ENCODE measurements at regions not wholly inside any gene's neighbourhood (a gene's known extent, or its start where the extent isn't known, plus 50 kb on each side); places are given as distances from the start of the nearest gene placed in this dataset.

GRCh38 chr10:4162571-4163286 lies 377.7 kb upstream of the KLF6 start:
- no TSS peak for BruUV-seq (replicated peaks)
- Mint-ChIP-seq H3K27me3 (ENCODE audit: insufficient read depth, unreplicated experiment) (no peaks in the 10 kb centered on the region), H3K36me3 (ENCODE audit: insufficient read depth, unreplicated experiment) (no peaks in the 10 kb centered on the region), H3K27ac (ENCODE audit: low read depth, unreplicated experiment) (no peak overlapping the region), H3K4me1 (ENCODE audit: insufficient read depth, unreplicated experiment) (no peaks in the 10 kb centered on the region), H3K4me3 (ENCODE audit: unreplicated experiment) (no peak overlapping the region), H3K9me3 (ENCODE audit: unreplicated experiment) (no peaks in the 10 kb centered on the region)
- POLR2A ChIA-PET = no interaction called here
- no peak for TF ChIP-seq CTCF (IDR thresholded peaks at IDR 0.05; ENCODE audit: unreplicated experiment)
- intact Hi-C loops (cut with micrococcal nuclease) = no loop called here
- CTCF ChIA-PET = no interaction called here
- no peak for DNase-seq (ENCODE audit: unreplicated experiment)

DNA sequence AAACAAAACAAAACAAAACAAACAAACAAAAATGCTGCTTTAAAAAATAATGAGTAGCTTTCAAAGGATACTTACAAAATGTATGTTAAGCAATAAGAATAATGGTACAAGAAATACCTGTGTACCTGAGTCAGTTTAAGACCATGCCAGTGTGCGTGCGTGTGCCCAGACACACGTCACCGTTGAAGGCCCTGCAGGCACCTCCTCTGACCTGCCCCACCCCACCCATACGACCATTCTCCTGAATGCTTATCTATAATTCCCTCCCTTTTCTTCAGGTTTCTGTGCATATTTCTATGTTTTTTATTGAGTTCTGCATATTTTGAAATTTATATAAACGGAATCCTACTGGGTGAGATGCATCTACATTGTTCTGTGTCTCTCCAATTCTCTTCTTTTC lies 374.2 kb upstream of the KLF6 start:
- Mint-ChIP-seq H3K36me3 (ENCODE audit: insufficient read depth, unreplicated experiment) (no peaks in the 10 kb centered on the region), H3K27ac (ENCODE audit: low read depth, unreplicated experiment) (no peak overlapping the region), H3K27me3 (ENCODE audit: insufficient read depth, unreplicated experiment) (no peaks in the 10 kb centered on the region), H3K4me3 (ENCODE audit: unreplicated experiment) (no peak overlapping the region), H3K4me1 (ENCODE audit: insufficient read depth, unreplicated experiment) (no peaks in the 10 kb centered on the region), H3K9me3 (ENCODE audit: unreplicated experiment) (no peaks in the 10 kb centered on the region)
- ChIA-PET CTCF (no interaction called here), POLR2A (no interaction called here)
- BruUV-seq (replicated peaks) = no TSS peak
- TF ChIP-seq CTCF (IDR thresholded peaks at IDR 0.05; ENCODE audit: unreplicated experiment) = no peak
- peak; percentile 46 for DNase-seq (ENCODE audit: unreplicated experiment)
- intact Hi-C loops (cut with micrococcal nuclease) = no loop called here

GRCh38 chr10:4154191-4154715 lies 369.2 kb upstream of the KLF6 start:
- H3K9me3 Mint-ChIP-seq (ENCODE audit: unreplicated experiment) = no peaks in the 10 kb centered on the region
- CTCF ChIA-PET = interaction anchor here (0.6 kb wide), 1 partner anchor 617 kb away, joined by 4 read pairs; no protein-coding TSS in a partner anchor

GRCh38 chr10:4151466-4151865 lies 366.5 kb upstream of the KLF6 start:
- no TSS peak for BruUV-seq (replicated peaks)
- Mint-ChIP-seq H3K27me3 (ENCODE audit: insufficient read depth, unreplicated experiment) (no peaks in the 10 kb centered on the region), H3K27ac (ENCODE audit: low read depth, unreplicated experiment) (no peak overlapping the region), H3K36me3 (ENCODE audit: insufficient read depth, unreplicated experiment) (no peaks in the 10 kb centered on the region), H3K4me3 (ENCODE audit: unreplicated experiment) (no peak overlapping the region), H3K4me1 (ENCODE audit: insufficient read depth, unreplicated experiment) (no peaks in the 10 kb centered on the region), H3K9me3 (ENCODE audit: unreplicated experiment) (no peaks in the 10 kb centered on the region)
- ChIA-PET POLR2A (interaction anchor here (0.5 kb wide), 1 partner anchor 9 kb away, joined by 3 read pairs; no protein-coding TSS in a partner anchor), CTCF (no interaction called here)
- intact Hi-C loops (cut with micrococcal nuclease) = no loop called here
- no peak for TF ChIP-seq CTCF (IDR thresholded peaks at IDR 0.05; ENCODE audit: unreplicated experiment)
- DNase-seq (ENCODE audit: unreplicated experiment) = no peak

More at GRCh38 chr10:4154191-4154715, 369.2 kb upstream of the KLF6 start:
- H3K4me1 Mint-ChIP-seq (ENCODE audit: insufficient read depth, unreplicated experiment) = no peaks in the 10 kb centered on the region
- TF ChIP-seq CTCF (IDR thresholded peaks at IDR 0.05; ENCODE audit: unreplicated experiment) = no peak
- no peaks in the 10 kb centered on the region for H3K36me3 Mint-ChIP-seq (ENCODE audit: insufficient read depth, unreplicated experiment)
- no TSS peak for BruUV-seq (replicated peaks)
- no peaks in the 10 kb centered on the region for H3K27me3 Mint-ChIP-seq (ENCODE audit: insufficient read depth, unreplicated experiment)
- POLR2A ChIA-PET = interaction anchor here (1.2 kb wide), 1 partner anchor 10 kb away, joined by 3 read pairs; no protein-coding TSS in a partner anchor
- intact Hi-C loops (cut with micrococcal nuclease) = no loop called here
- no peak for DNase-seq (ENCODE audit: unreplicated experiment)
- no peak overlapping the region for H3K27ac Mint-ChIP-seq (ENCODE audit: low read depth, unreplicated experiment)
- H3K4me3 Mint-ChIP-seq (ENCODE audit: unreplicated experiment) = no peak overlapping the region
